ENCODE measurements at regions not wholly inside any gene's neighbourhood (a gene's known extent, or its start where the extent isn't known, plus 50 kb on each side); places are given as distances from the start of the nearest gene placed in this dataset.

GRCh38 chrX:148363471-148364235 lies 136.8 kb upstream of the AFF2 start:
- peaks cover 3% of the 10 kb centered on the region for H3K4me1 Mint-ChIP-seq (ENCODE audit: low read depth)
- peaks cover 4% of the 10 kb centered on the region for H3K9me3 Mint-ChIP-seq
- no peak overlapping the region for H3K4me3 Mint-ChIP-seq
- H3K36me3 Mint-ChIP-seq (ENCODE audit: low read depth), result no peaks in the 10 kb centered on the region
- no peak overlapping the region for H3K27ac Mint-ChIP-seq
- H3K27me3 Mint-ChIP-seq (ENCODE audit: low read depth), result no peaks in the 10 kb centered on the region

- no peak overlapping the region for H3K4me3 Mint-ChIP-seq
- no peaks in the 10 kb centered on the region for H3K36me3 Mint-ChIP-seq (ENCODE audit: low read depth)
- no peak overlapping the region for H3K27ac Mint-ChIP-seq
- peaks cover 3% of the 10 kb centered on the region for H3K4me1 Mint-ChIP-seq (ENCODE audit: low read depth)
- H3K27me3 Mint-ChIP-seq (ENCODE audit: low read depth), result no peaks in the 10 kb centered on the region
- H3K9me3 Mint-ChIP-seq, result peaks cover 4% of the 10 kb centered on the region
Observed at GRCh38 chrX:148365233-148365632, 135.2 kb upstream of the AFF2 start.

- no peaks in the 10 kb centered on the region for H3K36me3 Mint-ChIP-seq (ENCODE audit: low read depth)
- no peaks in the 10 kb centered on the region for H3K27me3 Mint-ChIP-seq (ENCODE audit: low read depth)
- H3K9me3 Mint-ChIP-seq, result peaks cover 12% of the 10 kb centered on the region
- peaks cover 3% of the 10 kb centered on the region for H3K4me1 Mint-ChIP-seq (ENCODE audit: low read depth)
- H3K4me3 Mint-ChIP-seq, result no peak overlapping the region
- no peak overlapping the region for H3K27ac Mint-ChIP-seq
Observed at GRCh38 chrX:148371291-148371690, 129.1 kb upstream of the AFF2 start.

GRCh38 chrX:148372925-148373324 lies 127.5 kb upstream of the AFF2 start:
- peaks cover 11% of the 10 kb centered on the region for H3K9me3 Mint-ChIP-seq
- H3K4me1 Mint-ChIP-seq (ENCODE audit: low read depth), result peaks cover under 1% of the 10 kb centered on the region
- H3K27me3 Mint-ChIP-seq (ENCODE audit: low read depth), result no peaks in the 10 kb centered on the region
- no peak overlapping the region for H3K27ac Mint-ChIP-seq
- H3K36me3 Mint-ChIP-seq (ENCODE audit: low read depth), result no peaks in the 10 kb centered on the region
- H3K4me3 Mint-ChIP-seq, result no peak overlapping the region

- Mint-ChIP-seq H3K9me3 (peaks cover 10% of the 10 kb centered on the region), H3K4me3 (no peak overlapping the region), H3K4me1 (ENCODE audit: low read depth) (peaks cover 15% of the 10 kb centered on the region), H3K36me3 (ENCODE audit: low read depth) (no peaks in the 10 kb centered on the region), H3K27me3 (ENCODE audit: low read depth) (no peaks in the 10 kb centered on the region), H3K27ac (no peak overlapping the region)
Observed at GRCh38 chrX:148376342-148376741, 124.1 kb upstream of the AFF2 start.

- Mint-ChIP-seq H3K4me1 (ENCODE audit: low read depth) (peaks cover 22% of the 10 kb centered on the region), H3K36me3 (ENCODE audit: low read depth) (no peaks in the 10 kb centered on the region), H3K27ac (peak overlapping the region; percentile 94), H3K9me3 (peaks cover 10% of the 10 kb centered on the region), H3K27me3 (ENCODE audit: low read depth) (no peaks in the 10 kb centered on the region), H3K4me3 (peak overlapping the region; percentile 70)
Observed at GRCh38 chrX:148380107-148380506, 120.3 kb upstream of the AFF2 start.

GRCh38 chrX:148380650-148381561 lies 119.5 kb upstream of the AFF2 start:
- peaks cover 22% of the 10 kb centered on the region for H3K4me1 Mint-ChIP-seq (ENCODE audit: low read depth)
- peak overlapping the region; percentile 94 for H3K27ac Mint-ChIP-seq
- H3K36me3 Mint-ChIP-seq (ENCODE audit: low read depth), result no peaks in the 10 kb centered on the region
- peaks cover 4% of the 10 kb centered on the region for H3K9me3 Mint-ChIP-seq
- no peaks in the 10 kb centered on the region for H3K27me3 Mint-ChIP-seq (ENCODE audit: low read depth)
- peak overlapping the region; percentile 70 for H3K4me3 Mint-ChIP-seq

GRCh38 chrX:148381603-148382002 lies 118.8 kb upstream of the AFF2 start:
- Mint-ChIP-seq H3K9me3 (no peaks in the 10 kb centered on the region), H3K27ac (peak overlapping the region; percentile 94), H3K36me3 (ENCODE audit: low read depth) (no peaks in the 10 kb centered on the region), H3K4me3 (peak overlapping the region; percentile 70), H3K4me1 (ENCODE audit: low read depth) (peaks cover 22% of the 10 kb centered on the region), H3K27me3 (ENCODE audit: low read depth) (no peaks in the 10 kb centered on the region)

GRCh38 chrX:148382983-148383382 lies 117.4 kb upstream of the AFF2 start:
- no peak overlapping the region for H3K27ac Mint-ChIP-seq
- H3K9me3 Mint-ChIP-seq, result no peaks in the 10 kb centered on the region

GRCh38 chrX:148385471-148385870 lies 114.9 kb upstream of the AFF2 start:
- Mint-ChIP-seq H3K4me3 (no peak overlapping the region), H3K36me3 (ENCODE audit: low read depth) (peaks cover 2% of the 10 kb centered on the region), H3K27me3 (ENCODE audit: low read depth) (no peaks in the 10 kb centered on the region), H3K9me3 (no peaks in the 10 kb centered on the region), H3K4me1 (ENCODE audit: low read depth) (peaks cover 14% of the 10 kb centered on the region), H3K27ac (no peak overlapping the region)

More at GRCh38 chrX:148382983-148383382, 117.4 kb upstream of the AFF2 start:
- Mint-ChIP-seq H3K27me3 (ENCODE audit: low read depth) (no peaks in the 10 kb centered on the region), H3K4me3 (no peak overlapping the region), H3K4me1 (ENCODE audit: low read depth) (peaks cover 22% of the 10 kb centered on the region), H3K36me3 (ENCODE audit: low read depth) (no peaks in the 10 kb centered on the region)

- Mint-ChIP-seq H3K27me3 (ENCODE audit: low read depth) (no peaks in the 10 kb centered on the region), H3K4me1 (ENCODE audit: low read depth) (peaks cover 1% of the 10 kb centered on the region), H3K9me3 (no peaks in the 10 kb centered on the region), H3K36me3 (ENCODE audit: low read depth) (peaks cover 2% of the 10 kb centered on the region), H3K27ac (no peak overlapping the region), H3K4me3 (no peak overlapping the region)
Observed at GRCh38 chrX:148389629-148390028, 110.8 kb upstream of the AFF2 start.

- no peak overlapping the region for H3K4me3 Mint-ChIP-seq
- no peak overlapping the region for H3K27ac Mint-ChIP-seq
- peaks cover 7% of the 10 kb centered on the region for H3K9me3 Mint-ChIP-seq
- no peaks in the 10 kb centered on the region for H3K36me3 Mint-ChIP-seq (ENCODE audit: low read depth)
- no peaks in the 10 kb centered on the region for H3K27me3 Mint-ChIP-seq (ENCODE audit: low read depth)
- no peaks in the 10 kb centered on the region for H3K4me1 Mint-ChIP-seq (ENCODE audit: low read depth)
Observed at GRCh38 chrX:148412006-148412405, 88.4 kb upstream of the AFF2 start.

GRCh38 chrX:148416142-148416541 lies 84.3 kb upstream of the AFF2 start:
- no peaks in the 10 kb centered on the region for H3K27me3 Mint-ChIP-seq (ENCODE audit: low read depth)
- H3K27ac Mint-ChIP-seq, result no peak overlapping the region
- H3K9me3 Mint-ChIP-seq, result peaks cover 10% of the 10 kb centered on the region
- H3K4me3 Mint-ChIP-seq, result no peak overlapping the region
- H3K36me3 Mint-ChIP-seq (ENCODE audit: low read depth), result no peaks in the 10 kb centered on the region
- no peaks in the 10 kb centered on the region for H3K4me1 Mint-ChIP-seq (ENCODE audit: low read depth)

GRCh38 chrX:148416931-148417330 lies 83.5 kb upstream of the AFF2 start:
- H3K4me3 Mint-ChIP-seq, result no peak overlapping the region
- no peaks in the 10 kb centered on the region for H3K27me3 Mint-ChIP-seq (ENCODE audit: low read depth)
- no peaks in the 10 kb centered on the region for H3K4me1 Mint-ChIP-seq (ENCODE audit: low read depth)
- peaks cover 10% of the 10 kb centered on the region for H3K9me3 Mint-ChIP-seq
- no peak overlapping the region for H3K27ac Mint-ChIP-seq
- H3K36me3 Mint-ChIP-seq (ENCODE audit: low read depth), result no peaks in the 10 kb centered on the region

GRCh38 chrX:148417934-148418333 lies 82.5 kb upstream of the AFF2 start:
- no peak overlapping the region for H3K27ac Mint-ChIP-seq
- H3K4me3 Mint-ChIP-seq, result no peak overlapping the region
- H3K9me3 Mint-ChIP-seq, result peaks cover 10% of the 10 kb centered on the region
- H3K27me3 Mint-ChIP-seq (ENCODE audit: low read depth), result no peaks in the 10 kb centered on the region
- no peaks in the 10 kb centered on the region for H3K36me3 Mint-ChIP-seq (ENCODE audit: low read depth)
- no peaks in the 10 kb centered on the region for H3K4me1 Mint-ChIP-seq (ENCODE audit: low read depth)

All from T-helper 1 cell treated with Interleukin-12 subunit alpha and Interleukin-12 subunit beta and Interleukin-4 antibody, amounts not matched to agents 30 μg/mL and 1 μg/mL, for 36 hours (primary cell).